ENCODE measurements at regions not wholly inside any gene's neighbourhood (a gene's known extent, or its start where the extent isn't known, plus 50 kb on each side); places are given as distances from the start of the nearest gene placed in this dataset.

DNA sequence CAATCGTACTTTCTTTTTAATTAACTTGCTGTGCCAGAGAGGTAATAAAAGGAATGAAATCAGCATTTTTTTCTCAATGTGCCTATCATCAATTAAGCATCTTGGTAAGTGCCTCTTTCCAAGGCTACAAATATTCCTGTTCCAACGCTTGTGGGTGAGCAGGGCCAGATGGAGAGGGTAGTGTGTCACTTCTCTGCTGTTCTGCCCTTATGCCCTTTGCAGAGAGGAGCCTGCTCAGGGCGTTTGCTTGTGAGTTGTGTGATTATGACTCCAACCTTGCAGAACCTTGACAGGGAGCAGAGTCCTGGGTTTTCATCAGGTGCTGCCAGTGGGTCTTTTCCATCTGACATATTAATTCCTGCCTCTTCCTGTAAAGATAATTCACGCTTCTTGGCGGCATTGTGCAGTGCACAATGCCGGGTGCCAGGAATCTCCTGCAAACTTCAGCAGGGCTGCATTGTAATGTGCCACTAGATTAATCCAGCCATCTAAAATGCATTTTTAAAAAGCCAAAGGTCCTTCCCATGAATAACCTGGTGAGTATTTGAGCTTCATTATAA, 234.4 kb downstream of the ARHGAP12 start:
- TF ChIP-seq CTCF (IDR thresholded peaks at IDR 0.05), result no peak
- no peak for TF ChIP-seq POLR2A (IDR thresholded peaks at IDR 0.05)
- TF ChIP-seq EP300 (IDR thresholded peaks at IDR 0.05), result no peak
